VCaP (cell line): ENCODE measurements at regions not wholly inside any gene's neighbourhood (a gene's known extent, or its start where the extent isn't known, plus 50 kb on each side); places are given as distances from the start of the nearest gene placed in this dataset.
"Not testable (repeated sequence)": the region's sequence is repeated elsewhere in the genome, so short reads cannot be mapped to it uniquely, and the experiment has no call there.

Source experiments
- H3K27ac ChIP-seq: fragments of 450-650 bp; 2 replicates; pipeline ENCODE4 v1.5.1; 2017
- CTCF ChIP-seq: fragments of 450-650 bp; conservative IDR thresholded peaks from 2 replicates; pipeline ENCODE4 v1.5.1; 2017; ENCODE audit warnings: mild to moderate bottlenecking, moderate library complexity

GRCh38 chr11:71094296-71095077 is 157.9 kb downstream of the SHANK2 start:
- no peak for TF ChIP-seq CTCF
- H3K27ac ChIP-seq: no peak overlapping the region

DNA sequence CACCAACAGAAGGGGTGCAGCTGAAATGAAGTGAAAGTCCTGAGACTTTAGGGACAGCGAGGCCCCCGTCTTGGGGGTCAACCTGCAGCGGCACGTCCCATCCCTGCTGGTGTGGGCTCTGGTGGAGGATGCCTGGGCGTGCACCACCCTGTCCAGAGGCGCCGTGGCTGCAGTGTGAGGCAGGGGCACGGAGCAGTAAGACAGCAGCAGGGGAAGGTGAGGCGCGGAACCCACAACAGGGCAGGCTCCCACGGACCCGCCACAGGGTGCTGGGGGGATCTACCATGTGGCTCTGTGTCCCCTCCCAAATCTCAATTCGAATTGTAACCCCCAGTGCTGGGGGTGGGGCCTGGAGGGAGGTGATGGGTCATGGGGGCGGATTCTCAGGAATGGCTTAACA is 158.6 kb downstream of the SHANK2 start:
- TF ChIP-seq CTCF: no peak
- H3K27ac ChIP-seq: no peak overlapping the region

DNA sequence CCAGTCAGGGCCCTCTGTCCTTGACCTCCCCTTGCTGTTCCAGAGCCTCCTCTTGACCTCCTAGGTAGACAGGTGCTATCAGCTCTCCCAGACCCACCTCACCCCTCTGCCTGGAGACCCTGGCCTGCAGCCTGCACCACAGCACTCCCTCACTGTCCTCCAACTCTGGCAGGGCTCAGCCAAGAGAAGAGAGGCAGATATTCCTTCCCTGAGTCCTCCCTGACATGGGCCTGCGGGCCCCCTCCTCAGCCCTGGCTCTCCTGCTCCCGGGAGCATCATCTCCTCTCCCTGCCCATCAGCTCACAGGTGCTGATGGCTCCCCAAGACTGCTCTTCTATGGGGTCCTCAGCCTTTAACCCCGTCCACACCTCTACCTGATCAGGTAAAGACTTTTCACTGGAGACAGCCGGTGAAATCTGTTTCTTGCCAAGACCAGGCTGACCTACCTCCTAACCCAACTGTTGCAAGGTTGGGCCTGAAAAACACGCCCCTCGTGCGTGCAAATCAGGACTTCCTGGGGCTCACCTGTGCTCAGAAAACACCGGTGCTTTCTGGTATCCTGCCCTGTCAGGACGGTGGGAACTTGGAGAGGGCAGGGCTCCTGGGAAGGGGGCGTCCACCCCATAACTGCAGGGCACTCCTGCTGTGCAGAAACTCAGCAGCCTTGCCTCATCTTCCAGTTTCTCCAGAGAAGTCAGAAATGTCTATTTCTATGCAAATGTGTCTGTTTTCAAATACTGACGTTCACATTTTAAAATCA is 160.7 kb downstream of the SHANK2 start:
- no peak for TF ChIP-seq CTCF
- H3K27ac ChIP-seq: no peak overlapping the region

DNA sequence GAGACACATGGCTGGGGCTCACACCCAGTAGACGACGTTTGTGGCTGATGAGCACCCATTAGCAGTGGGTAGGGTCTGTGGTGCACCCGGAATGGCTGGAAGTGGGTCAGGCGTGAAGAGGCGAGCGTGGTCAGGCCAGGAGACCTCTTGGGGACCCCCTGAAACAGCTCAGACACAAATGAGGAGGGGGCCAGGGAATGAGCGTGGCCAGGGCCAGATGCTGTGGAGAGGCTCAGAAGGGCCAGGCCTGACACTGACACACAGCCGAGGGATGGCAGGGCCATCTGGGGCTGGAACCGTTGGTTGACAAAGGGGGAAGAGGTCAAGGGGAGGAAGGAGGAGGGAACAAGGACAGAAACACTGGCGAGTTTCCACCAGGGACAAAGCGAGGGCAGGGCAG is 162.8 kb downstream of the SHANK2 start:
- no peak overlapping the region for H3K27ac ChIP-seq
- no peak for TF ChIP-seq CTCF

DNA sequence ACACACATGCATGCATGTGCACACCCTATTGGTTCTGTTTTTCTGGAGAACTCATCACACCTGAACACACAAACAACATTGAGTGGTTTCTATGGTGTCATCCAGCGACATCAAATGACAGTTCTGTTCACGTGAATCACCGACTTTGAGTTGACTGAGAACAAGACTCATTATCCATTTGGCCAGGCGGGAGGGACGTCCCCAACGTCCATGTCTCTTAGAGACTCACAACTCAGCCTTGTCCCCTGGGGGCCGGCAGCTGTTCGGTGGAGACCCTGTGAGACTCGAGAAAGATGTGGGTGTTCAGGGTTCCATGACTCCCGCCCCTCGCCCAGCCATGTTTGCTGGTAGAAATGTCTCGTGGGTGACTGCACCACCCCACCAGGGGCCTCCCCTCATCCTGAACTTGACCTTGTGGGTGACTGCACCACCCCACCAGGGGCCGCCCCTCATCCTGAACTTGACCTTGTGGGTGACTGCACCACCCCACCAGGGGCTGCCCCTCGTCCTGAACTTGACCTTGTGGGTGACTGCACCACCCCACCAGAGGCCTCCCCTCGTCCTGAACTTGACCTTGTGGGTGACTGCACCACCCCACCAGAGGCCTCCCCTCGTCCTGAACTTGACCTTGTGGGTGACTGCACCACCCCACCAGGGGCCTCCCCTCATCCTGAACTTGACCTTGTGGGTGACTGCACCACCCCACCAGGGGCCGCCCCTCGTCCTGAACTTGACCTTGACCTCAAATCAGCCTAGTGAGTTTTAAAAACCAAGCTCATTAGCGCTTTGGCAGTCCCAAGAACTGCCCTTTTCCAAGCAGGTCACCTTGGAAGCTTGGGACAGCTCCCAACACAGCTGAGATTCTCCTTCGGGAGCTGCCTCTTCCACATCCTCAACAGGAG is 163.8 kb downstream of the SHANK2 start:
- H3K27ac ChIP-seq: not testable (repeated sequence)

- peak overlapping the region; percentile 60 for H3K27ac ChIP-seq
- peak; percentile 93 for TF ChIP-seq CTCF
These were observed 165.6 kb downstream of the SHANK2 start for GRCh38 chr11:71086687-71087258.

DNA sequence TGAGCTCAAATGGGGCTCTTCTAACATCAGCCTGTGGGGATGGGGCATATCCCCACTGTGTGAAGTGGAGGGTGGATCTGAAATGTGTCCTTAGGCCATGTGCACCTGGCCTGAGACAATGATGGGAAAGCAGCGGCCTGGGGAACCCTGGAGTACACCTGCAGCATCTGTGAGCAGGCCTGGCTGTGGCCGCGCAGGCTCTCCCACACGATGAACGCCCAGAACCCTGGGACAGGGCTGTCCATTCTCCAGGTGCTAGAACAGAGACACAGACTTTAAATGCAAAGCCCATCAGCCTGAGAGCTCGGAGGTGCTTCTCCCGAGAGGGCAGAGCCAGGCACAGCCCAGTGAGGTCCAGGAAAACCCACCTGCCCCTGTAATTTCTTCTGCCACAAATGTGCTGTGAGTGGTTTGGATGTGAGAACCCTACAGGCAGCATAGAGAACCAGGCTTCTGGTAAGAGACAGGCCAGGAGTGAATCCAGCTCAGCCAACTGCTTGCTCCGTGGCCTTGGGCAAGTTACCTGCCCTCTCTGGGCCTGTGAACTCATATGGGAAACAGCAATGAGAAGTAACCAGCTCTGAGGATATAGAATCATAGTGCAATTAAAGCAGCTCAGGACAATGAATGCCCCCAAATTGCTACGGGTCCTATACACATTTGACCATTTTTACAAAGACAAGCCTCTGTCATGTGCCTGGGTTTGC is 167.9 kb downstream of the SHANK2 start:
- TF ChIP-seq CTCF: no peak
- H3K27ac ChIP-seq: no peak overlapping the region
